ENCODE measurements at regions not wholly inside any gene's neighbourhood (a gene's known extent, or its start where the extent isn't known, plus 50 kb on each side); places are given as distances from the start of the nearest gene placed in this dataset.

GRCh38 chr1:188700116-188700515 lies 1777.5 kb downstream of the BRINP3 start:
- TF ChIP-seq, protein P1, sequence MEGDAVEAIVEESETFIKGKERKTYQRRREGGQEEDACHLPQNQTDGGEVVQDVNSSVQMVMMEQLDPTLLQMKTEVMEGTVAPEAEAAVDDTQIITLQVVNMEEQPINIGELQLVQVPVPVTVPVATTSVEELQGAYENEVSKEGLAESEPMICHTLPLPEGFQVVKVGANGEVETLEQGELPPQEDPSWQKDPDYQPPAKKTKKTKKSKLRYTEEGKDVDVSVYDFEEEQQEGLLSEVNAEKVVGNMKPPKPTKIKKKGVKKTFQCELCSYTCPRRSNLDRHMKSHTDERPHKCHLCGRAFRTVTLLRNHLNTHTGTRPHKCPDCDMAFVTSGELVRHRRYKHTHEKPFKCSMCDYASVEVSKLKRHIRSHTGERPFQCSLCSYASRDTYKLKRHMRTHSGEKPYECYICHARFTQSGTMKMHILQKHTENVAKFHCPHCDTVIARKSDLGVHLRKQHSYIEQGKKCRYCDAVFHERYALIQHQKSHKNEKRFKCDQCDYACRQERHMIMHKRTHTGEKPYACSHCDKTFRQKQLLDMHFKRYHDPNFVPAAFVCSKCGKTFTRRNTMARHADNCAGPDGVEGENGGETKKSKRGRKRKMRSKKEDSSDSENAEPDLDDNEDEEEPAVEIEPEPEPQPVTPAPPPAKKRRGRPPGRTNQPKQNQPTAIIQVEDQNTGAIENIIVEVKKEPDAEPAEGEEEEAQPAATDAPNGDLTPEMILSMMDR (conservative IDR thresholded peaks at IDR 0.05), result no peak
- TF ChIP-seq EZH2 (IDR thresholded peaks at IDR 0.05; ENCODE audit: low read depth), result no peak

All from PC-9 (cell line).